T-helper 17 cell (primary cell): ENCODE measurements at regions not wholly inside any gene's neighbourhood (a gene's known extent, or its start where the extent isn't known, plus 50 kb on each side); places are given as distances from the start of the nearest gene placed in this dataset.

Source experiments
- ATAC-seq: fragments of 150-1000 bp; cut with Tn5 transposase; 2 replicates; pipeline ENCODE4 v1.10.0; 2021; ENCODE audit warnings: mild to moderate bottlenecking, moderate library complexity
- DNase-seq, 3 donors: peaks; one replicate each; pipeline versions ENCODE4 v3.0.0 to v3.0.0-alpha.2; 2020 to 2021
- H3K9me3 ChIP-seq: one replicate; pipeline ENCODE4 v1.7.0; 2013; ENCODE audit warnings: low read length, mild to moderate bottlenecking; ENCODE audit not compliant: control insufficient read depth, poor library complexity, severe bottlenecking
- H3K27ac Mint-ChIP-seq: one replicate; pipeline ENCODE4 v1.8.0; 2022; ENCODE audit warnings: mild to moderate bottlenecking, moderate library complexity, mixed read lengths
- H3K27me3 Mint-ChIP-seq: one replicate; pipeline ENCODE4 v1.8.0; 2022; ENCODE audit warnings: mixed read lengths
- H3K36me3 Mint-ChIP-seq: one replicate; pipeline ENCODE4 v1.8.0; 2022; ENCODE audit warnings: low read depth, mixed read lengths
- H3K4me1 Mint-ChIP-seq: one replicate; pipeline ENCODE4 v1.8.0; 2022; ENCODE audit warnings: mild to moderate bottlenecking, mixed read lengths
- H3K4me3 Mint-ChIP-seq: one replicate; pipeline ENCODE4 v1.8.0; 2022; ENCODE audit warnings: mild to moderate bottlenecking, moderate library complexity, mixed read lengths

DNA sequence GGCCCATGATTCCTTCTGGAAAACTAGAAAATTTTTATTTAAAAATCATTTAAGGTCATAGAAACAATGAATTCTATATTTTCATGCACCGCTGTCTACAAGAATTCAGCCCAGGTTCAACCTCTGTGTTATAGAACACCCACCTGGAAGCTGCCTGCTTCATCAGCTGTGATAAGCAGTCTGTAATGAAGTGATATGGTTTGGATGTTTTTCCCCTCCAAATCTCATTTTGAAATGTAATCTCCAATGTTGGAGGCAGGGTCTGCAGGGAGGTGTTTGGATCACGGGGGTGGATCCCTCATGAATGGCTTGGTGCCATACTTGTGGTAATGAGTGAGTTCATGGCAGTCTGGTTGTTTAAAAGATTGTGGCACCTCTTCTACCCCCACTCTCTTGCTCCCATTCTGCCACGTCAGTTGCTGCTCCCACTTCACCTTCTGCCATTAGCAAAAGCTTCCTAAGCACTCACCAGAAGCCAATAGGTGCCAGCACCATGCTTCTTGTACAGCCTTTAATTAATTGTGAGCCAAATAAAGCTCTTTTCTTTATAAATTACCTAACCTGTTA is 55.6 kb downstream of the MRPL32 start:
- H3K4me1 Mint-ChIP-seq = no peaks in the 10 kb centered on the region
- peaks cover 26% of the 10 kb centered on the region for H3K27me3 Mint-ChIP-seq
- H3K9me3 ChIP-seq = no peaks in the 10 kb centered on the region
- H3K36me3 Mint-ChIP-seq = no peaks in the 10 kb centered on the region
- H3K27ac Mint-ChIP-seq = no peak overlapping the region
- H3K4me3 Mint-ChIP-seq = no peak overlapping the region
- ATAC-seq (no peak), DNase-seq (no peak)

DNA sequence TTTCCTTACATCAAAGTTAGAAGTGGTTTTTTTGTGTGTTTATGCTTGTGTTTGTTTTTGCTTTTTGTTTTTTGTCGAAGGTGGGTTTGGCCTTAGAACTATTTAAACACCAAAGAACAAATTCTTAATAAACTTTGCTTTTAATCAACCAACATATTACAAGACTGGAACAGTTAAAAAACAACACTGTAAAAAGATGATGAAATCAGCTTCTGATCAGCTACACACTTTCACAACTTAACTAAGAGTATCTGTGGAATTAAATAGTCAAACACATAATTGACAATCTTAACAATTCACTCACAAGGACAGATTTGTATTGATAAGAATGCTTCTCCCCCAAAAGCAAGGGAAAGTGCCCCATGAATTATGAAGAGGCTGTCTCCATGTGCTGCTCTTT is 58.8 kb downstream of the MRPL32 start:
- H3K36me3 Mint-ChIP-seq = no peaks in the 10 kb centered on the region
- peaks cover 39% of the 10 kb centered on the region for H3K27me3 Mint-ChIP-seq
- H3K27ac Mint-ChIP-seq = no peak overlapping the region
- ATAC-seq = no peak
- H3K9me3 ChIP-seq = no peaks in the 10 kb centered on the region
- DNase-seq = no peak
- no peaks in the 10 kb centered on the region for H3K4me1 Mint-ChIP-seq
- H3K4me3 Mint-ChIP-seq = no peak overlapping the region

DNA sequence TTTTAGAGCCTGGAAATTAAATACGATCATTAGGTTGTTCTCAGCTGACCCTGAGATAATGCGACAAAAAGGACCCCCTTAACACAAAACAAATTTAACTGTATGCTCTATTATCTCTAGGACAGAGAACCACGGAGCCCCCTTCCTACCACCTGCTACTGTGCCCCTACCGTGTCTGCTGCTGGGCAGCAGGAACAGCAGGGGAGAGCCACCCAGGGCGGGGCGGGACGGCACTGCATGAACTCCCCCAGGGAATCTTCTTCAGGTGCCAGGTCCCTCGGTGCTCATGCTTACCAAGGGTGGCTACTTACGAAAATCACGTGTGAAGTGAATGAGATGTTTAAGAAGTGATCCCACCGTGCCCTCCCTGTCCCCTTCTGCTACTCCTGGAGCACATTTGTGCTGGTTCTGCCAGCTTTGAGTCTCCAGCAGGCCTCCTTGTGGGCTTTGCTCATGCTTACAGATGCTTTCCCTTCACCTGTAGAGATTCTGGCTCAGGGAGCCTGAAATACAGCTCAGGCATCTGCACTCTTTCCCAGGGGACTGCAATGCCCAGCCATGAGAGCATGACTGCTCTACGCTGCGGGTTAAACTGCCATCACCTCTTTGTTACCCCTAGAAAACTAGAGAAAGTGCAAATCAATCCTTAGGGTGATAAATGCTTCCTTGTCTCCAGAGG is 59.9 kb downstream of the MRPL32 start:
- no peaks in the 10 kb centered on the region for H3K4me1 Mint-ChIP-seq

DNA sequence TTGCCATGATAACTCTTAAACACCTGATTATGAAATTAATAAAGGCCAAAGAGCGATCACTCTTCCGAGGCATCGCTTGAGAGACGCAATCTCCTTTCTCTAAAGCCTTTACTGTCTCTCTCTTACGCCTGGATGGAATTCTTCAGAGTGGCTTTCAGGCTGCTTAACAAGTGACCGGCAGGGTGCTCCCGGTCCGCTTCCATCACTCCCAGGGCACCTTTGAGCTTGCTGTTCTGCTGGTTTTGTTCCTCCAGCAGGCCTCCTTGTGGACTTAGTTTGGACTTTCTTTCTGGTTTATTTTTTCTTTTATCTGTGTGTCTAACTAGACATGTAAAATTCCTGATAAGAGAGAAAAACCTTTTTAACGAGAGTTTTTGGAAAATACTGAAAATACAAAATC is 60.9 kb downstream of the MRPL32 start:
- no peak for DNase-seq
- H3K4me1 Mint-ChIP-seq = no peaks in the 10 kb centered on the region
- peaks cover 39% of the 10 kb centered on the region for H3K27me3 Mint-ChIP-seq
- no peak overlapping the region for H3K27ac Mint-ChIP-seq
- no peaks in the 10 kb centered on the region for H3K36me3 Mint-ChIP-seq
- H3K9me3 ChIP-seq = no peaks in the 10 kb centered on the region
- H3K4me3 Mint-ChIP-seq = no peak overlapping the region
- ATAC-seq = no peak

More for the DNA sequence above, 59.9 kb downstream of the MRPL32 start:
- DNase-seq (no peak), ATAC-seq (no peak)
- Mint-ChIP-seq H3K27me3 (peaks cover 39% of the 10 kb centered on the region), H3K4me3 (no peak overlapping the region), H3K27ac (no peak overlapping the region), H3K36me3 (no peaks in the 10 kb centered on the region)
- no peaks in the 10 kb centered on the region for H3K9me3 ChIP-seq

DNA sequence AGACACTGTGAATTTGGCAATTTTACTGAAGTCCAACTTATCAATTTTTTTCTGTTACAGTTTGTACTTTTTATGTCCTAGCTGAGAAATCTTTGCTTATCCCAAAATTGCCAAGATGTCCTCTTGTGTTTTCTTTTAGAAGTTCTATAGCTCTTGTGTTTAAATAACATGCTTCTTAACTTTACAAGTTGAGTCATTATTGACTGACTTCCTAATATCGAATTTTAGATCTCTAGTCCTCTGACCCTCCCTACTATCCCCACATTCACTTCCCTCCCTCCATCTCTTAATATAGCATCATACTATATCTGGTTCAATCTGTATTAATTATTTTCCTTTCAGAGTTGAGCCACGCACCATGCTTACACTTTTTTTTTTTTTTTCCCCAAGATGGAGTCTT is 61.9 kb downstream of the MRPL32 start:
- ATAC-seq = no peak
- peaks cover 34% of the 10 kb centered on the region for H3K27me3 Mint-ChIP-seq
- no peak for DNase-seq
- H3K4me1 Mint-ChIP-seq = no peaks in the 10 kb centered on the region
- no peaks in the 10 kb centered on the region for H3K9me3 ChIP-seq
- H3K36me3 Mint-ChIP-seq = no peaks in the 10 kb centered on the region
- H3K4me3 Mint-ChIP-seq = no peak overlapping the region
- no peak overlapping the region for H3K27ac Mint-ChIP-seq

DNA sequence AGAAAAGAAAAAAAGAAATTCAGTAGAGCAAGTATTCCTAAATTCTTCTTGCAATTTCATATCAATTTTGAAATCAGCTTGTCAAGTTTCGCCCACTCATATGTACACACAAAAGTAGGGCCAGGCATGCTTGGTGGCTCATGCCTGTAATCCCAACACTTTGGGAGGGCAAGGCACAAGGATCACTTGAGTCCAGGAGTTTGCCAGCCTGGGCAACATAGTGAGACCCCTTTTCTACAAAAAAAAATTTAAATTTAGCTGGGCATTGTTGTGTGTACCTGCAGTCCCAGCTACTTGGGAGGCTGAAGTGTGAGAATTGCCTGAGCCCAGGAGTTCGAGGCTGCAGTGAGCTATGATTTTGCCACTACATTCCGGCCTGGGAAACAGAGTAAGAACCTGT is 65.4 kb downstream of the MRPL32 start:
- H3K9me3 ChIP-seq = no peaks in the 10 kb centered on the region
- Mint-ChIP-seq H3K27ac (no peak overlapping the region), H3K4me1 (no peaks in the 10 kb centered on the region), H3K27me3 (peaks cover 15% of the 10 kb centered on the region), H3K36me3 (no peaks in the 10 kb centered on the region), H3K4me3 (no peak overlapping the region)
- no peak for ATAC-seq
- DNase-seq = no peak

DNA sequence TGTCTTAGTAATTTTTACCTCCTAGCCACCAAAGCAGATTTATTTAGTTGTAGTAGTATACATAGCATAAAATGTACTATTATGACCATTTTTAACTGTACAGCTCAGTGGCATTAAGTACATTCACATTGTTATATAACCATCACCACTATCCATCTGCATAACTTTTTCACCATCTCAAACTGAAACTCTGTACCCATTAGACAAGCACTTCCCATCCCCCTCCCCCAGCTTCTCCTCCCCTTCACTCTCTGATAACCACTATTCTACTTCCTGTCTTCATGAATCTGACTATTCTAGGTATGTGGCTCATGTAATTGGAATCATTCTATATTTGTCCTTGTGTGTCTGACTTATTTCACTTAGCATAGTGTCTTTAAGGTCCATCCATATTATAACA is 71.9 kb downstream of the MRPL32 start:
- no peaks in the 10 kb centered on the region for H3K9me3 ChIP-seq
- DNase-seq (no peak), ATAC-seq (no peak)
- H3K4me1 Mint-ChIP-seq = peaks cover 6% of the 10 kb centered on the region
- peaks cover 2% of the 10 kb centered on the region for H3K36me3 Mint-ChIP-seq
- no peak overlapping the region for H3K27ac Mint-ChIP-seq
- H3K4me3 Mint-ChIP-seq = no peak overlapping the region
- peaks cover 19% of the 10 kb centered on the region for H3K27me3 Mint-ChIP-seq

DNA sequence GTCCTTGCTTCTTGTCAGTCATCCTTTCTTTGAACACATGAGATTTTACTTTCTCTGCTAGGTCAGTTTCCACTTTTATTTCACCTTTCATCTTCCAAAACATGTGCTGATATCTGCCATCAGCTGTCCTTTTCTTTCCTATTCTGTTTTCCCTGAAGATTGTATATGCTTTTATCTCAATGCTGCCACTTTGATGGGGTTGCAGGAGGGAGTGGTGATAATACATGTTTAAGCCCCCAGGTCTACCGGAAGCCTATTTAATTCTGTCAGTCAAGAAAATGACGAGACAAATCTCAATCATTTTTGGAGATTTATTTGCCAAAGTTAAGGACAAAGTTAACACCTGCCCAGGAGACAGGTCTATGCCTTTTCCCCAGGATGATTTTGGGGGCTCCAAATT is 73.8 kb downstream of the MRPL32 start:
- Mint-ChIP-seq H3K36me3 (peaks cover 2% of the 10 kb centered on the region), H3K27ac (no peak overlapping the region), H3K4me1 (peaks cover 6% of the 10 kb centered on the region), H3K4me3 (no peak overlapping the region), H3K27me3 (peaks cover 19% of the 10 kb centered on the region)
- DNase-seq = no peak
- no peaks in the 10 kb centered on the region for H3K9me3 ChIP-seq
- no peak for ATAC-seq

DNA sequence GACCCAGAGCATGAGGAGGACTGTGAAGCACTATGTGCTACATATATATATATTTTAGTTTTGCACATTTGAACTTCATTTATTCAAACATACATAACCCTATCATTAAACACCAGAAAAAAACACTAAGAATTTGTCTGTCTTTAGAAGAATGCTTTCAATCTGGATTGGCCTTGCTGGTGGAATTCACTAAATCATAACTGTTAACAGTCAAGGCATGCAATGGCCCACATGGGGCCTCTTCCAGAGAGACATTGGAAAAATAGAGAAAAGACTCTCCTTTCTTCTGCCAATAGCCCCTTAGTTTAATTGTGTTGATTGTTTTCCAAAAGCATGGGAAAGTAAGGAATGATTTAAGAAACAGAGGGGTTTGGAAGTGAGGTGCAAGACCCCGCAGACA is 77.9 kb downstream of the MRPL32 start:
- Mint-ChIP-seq H3K4me1 (no peaks in the 10 kb centered on the region), H3K36me3 (no peaks in the 10 kb centered on the region), H3K27me3 (peaks cover 15% of the 10 kb centered on the region), H3K27ac (no peak overlapping the region), H3K4me3 (no peak overlapping the region)
- DNase-seq (no peak), ATAC-seq (no peak)
- no peaks in the 10 kb centered on the region for H3K9me3 ChIP-seq

DNA sequence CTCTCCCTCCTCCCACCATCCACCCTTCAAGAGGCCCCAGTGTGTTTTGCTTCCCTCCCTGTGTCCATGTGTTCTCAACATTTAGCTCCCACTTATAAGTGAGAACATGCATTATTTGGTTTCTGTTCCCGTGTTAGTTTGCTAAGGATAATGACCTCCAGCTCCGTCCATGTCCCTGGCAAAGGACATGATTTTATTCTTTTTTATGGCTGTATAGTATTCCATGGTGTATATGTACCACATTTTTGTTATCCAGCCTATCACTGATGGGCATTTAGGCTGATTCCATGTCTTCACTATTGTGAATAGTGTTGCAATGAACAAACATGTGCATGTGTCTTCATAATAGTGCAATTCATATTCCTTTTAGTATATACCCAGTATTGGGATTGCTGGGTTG is 79.7 kb downstream of the MRPL32 start:
- H3K4me1 Mint-ChIP-seq = no peaks in the 10 kb centered on the region
- H3K27me3 Mint-ChIP-seq = peaks cover 19% of the 10 kb centered on the region
- H3K4me3 Mint-ChIP-seq = no peak overlapping the region
- no peak for DNase-seq
- no peak for ATAC-seq
- H3K9me3 ChIP-seq = no peaks in the 10 kb centered on the region
- H3K36me3 Mint-ChIP-seq = no peaks in the 10 kb centered on the region
- H3K27ac Mint-ChIP-seq = no peak overlapping the region

DNA sequence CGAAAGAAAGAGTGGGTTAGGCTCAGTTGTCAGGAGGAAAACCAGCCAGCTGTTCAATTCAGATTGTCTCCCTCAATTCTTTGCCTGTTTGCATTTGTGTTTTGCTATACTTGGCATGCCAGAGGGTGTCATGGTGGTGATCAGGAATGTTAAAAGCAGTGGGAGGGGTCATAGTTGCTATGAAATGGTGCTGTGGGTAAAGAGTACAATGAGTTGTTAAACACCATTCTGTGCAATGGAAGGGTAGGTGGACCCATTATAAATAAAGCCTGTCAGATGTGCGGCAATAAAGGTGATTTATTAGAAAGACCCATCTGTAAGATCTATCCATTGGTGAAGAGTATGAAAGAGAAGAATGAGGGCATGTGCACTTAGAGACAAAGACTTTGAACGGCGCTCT is 82.2 kb downstream of the MRPL32 start:
- ATAC-seq = no peak
- no peaks in the 10 kb centered on the region for H3K4me1 Mint-ChIP-seq
- no peaks in the 10 kb centered on the region for H3K36me3 Mint-ChIP-seq
- no peak for DNase-seq
- H3K27me3 Mint-ChIP-seq = peaks cover 39% of the 10 kb centered on the region
- H3K9me3 ChIP-seq = no peaks in the 10 kb centered on the region
- H3K27ac Mint-ChIP-seq = no peak overlapping the region
- no peak overlapping the region for H3K4me3 Mint-ChIP-seq

DNA sequence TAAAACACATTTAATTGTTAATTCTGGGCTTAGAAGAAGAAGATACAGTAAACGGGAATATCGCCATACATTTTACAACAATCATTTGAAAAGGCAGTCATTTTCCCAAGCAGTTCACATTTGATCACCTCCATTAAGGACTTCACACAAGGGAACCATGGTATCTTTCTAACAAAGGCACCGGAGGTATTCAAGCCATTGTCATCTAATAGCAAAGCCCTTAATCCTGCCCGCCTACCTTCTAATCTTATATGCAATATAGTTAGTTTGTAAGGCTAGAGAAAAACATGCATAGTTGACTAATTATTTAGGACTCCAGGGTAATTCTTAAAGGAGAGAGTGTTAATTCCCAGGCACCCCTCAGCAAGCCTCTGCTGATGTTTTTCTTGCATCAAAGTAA is 83.1 kb downstream of the MRPL32 start:
- Mint-ChIP-seq H3K27me3 (peaks cover 44% of the 10 kb centered on the region), H3K27ac (no peak overlapping the region), H3K4me3 (no peak overlapping the region), H3K4me1 (no peaks in the 10 kb centered on the region), H3K36me3 (no peaks in the 10 kb centered on the region)
- DNase-seq (no peak), ATAC-seq (no peak)
- no peaks in the 10 kb centered on the region for H3K9me3 ChIP-seq

DNA sequence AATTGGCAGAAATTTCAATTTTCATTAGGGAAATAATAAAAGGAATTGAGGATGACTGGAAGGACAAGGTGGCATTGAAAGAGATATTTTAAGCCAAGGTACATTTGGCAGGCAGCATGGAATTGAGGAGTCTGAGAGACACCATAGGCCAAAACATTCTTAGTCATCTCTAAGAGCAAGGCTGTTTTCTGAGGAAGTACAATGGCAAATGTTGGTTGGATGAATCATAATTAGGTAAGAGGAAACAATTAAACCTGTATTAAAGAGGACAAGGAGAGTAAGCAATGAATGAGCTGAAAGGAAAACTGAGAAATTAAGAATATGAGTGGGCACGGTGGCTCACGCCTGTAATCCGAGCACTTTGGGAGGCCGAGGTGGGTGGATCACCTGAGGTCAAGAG is 86.3 kb downstream of the MRPL32 start:
- no peaks in the 10 kb centered on the region for H3K36me3 Mint-ChIP-seq
- H3K4me3 Mint-ChIP-seq = no peak overlapping the region
- DNase-seq (no peak), ATAC-seq (no peak)
- no peaks in the 10 kb centered on the region for H3K4me1 Mint-ChIP-seq
- peaks cover 57% of the 10 kb centered on the region for H3K27me3 Mint-ChIP-seq
- H3K27ac Mint-ChIP-seq = no peak overlapping the region
- H3K9me3 ChIP-seq = no peaks in the 10 kb centered on the region

DNA sequence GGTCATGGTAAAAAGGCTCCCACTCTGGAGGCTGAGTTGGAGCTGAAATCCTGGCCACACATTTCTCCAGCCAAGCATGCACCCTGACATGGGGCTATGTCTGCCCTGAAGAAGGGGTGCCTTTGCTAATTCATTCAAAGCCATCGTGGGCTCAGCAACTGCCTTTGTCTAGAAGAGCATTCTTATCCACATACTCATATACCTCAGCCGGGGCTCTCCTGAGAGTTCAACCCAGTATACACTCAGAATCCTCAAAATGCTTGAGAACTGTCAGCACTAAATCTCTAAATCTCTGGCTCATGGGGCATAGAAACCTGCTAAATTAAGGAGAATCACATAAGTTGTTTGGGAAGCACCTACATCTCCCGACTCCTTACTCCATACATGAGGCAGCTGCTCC is 89.3 kb downstream of the MRPL32 start:
- DNase-seq (no peak), ATAC-seq (no peak)
- peaks cover 50% of the 10 kb centered on the region for H3K27me3 Mint-ChIP-seq
- H3K4me1 Mint-ChIP-seq = no peaks in the 10 kb centered on the region
- H3K9me3 ChIP-seq = no peaks in the 10 kb centered on the region
- no peak overlapping the region for H3K4me3 Mint-ChIP-seq
- no peaks in the 10 kb centered on the region for H3K36me3 Mint-ChIP-seq
- no peak overlapping the region for H3K27ac Mint-ChIP-seq
